ENCODE measurements at regions not wholly inside any gene's neighbourhood (a gene's known extent, or its start where the extent isn't known, plus 50 kb on each side); places are given as distances from the start of the nearest gene placed in this dataset.

DNA sequence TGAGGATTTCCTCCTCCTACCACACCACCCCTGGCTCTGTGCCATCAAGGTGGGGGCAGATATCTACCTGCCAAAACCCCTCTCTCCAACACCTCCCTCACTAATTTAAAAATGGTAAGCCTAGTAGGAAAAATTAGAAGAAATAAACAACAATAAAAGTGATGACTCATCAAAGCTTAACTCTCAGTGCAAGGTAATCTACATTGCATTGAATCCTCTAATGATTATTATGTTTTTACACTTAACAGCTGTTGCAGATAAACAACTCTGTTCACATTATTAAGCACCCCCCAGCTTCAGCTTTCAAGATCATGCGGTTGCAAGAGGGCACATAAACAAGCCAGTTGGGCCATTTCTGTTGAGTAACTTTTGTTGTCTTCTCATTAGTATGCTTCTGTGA lies 396.1 kb upstream of the ATP11B start:
- TF ChIP-seq, protein P1, sequence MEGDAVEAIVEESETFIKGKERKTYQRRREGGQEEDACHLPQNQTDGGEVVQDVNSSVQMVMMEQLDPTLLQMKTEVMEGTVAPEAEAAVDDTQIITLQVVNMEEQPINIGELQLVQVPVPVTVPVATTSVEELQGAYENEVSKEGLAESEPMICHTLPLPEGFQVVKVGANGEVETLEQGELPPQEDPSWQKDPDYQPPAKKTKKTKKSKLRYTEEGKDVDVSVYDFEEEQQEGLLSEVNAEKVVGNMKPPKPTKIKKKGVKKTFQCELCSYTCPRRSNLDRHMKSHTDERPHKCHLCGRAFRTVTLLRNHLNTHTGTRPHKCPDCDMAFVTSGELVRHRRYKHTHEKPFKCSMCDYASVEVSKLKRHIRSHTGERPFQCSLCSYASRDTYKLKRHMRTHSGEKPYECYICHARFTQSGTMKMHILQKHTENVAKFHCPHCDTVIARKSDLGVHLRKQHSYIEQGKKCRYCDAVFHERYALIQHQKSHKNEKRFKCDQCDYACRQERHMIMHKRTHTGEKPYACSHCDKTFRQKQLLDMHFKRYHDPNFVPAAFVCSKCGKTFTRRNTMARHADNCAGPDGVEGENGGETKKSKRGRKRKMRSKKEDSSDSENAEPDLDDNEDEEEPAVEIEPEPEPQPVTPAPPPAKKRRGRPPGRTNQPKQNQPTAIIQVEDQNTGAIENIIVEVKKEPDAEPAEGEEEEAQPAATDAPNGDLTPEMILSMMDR (IDR thresholded peaks at IDR 0.05): no peak
- TF ChIP-seq POLR2A (IDR thresholded peaks at IDR 0.05) (no peak), POLR2AphosphoS5 (IDR thresholded peaks at IDR 0.05) (no peak), EP300 (IDR thresholded peaks at IDR 0.05) (no peak)

All from suprapubic skin (tissue), 4 donors.